HG02885 (cell line): ENCODE measurements at regions not wholly inside any gene's neighbourhood (a gene's known extent, or its start where the extent isn't known, plus 50 kb on each side); places are given as distances from the start of the nearest gene placed in this dataset.
"Not testable (repeated sequence)": the region's sequence is repeated elsewhere in the genome, so short reads cannot be mapped to it uniquely, and the experiment has no call there.

Experiments used
- ATAC-seq: cut with Tn5 transposase; IDR thresholded peaks from one replicate; pipeline ENCODE4 v1.9.1; 2021; ENCODE audit warnings: mild to moderate bottlenecking; ENCODE audit not compliant: unreplicated experiment, poor library complexity

DNA sequence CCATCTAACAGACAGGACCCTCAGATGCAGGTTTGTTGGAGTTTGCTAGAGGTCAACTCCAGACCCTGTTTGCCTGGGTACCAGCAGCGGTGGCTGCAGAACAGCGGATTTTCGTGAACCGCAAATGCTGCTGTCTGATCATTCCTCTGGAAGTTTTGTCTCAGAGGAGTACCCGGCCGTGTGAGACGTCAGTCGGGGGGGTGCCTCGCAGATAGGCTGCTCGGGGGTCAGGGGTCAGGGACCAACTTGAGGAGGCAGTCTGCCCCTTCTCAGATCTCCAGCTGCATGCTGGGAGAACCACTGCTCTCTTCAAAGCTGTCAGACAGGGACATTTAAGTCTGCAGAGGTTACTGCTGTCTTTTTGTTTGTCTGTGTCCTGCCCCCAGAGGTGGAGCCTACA lies 282.9 kb upstream of the PRR16 start:
- ATAC-seq = not testable (repeated sequence)

DNA sequence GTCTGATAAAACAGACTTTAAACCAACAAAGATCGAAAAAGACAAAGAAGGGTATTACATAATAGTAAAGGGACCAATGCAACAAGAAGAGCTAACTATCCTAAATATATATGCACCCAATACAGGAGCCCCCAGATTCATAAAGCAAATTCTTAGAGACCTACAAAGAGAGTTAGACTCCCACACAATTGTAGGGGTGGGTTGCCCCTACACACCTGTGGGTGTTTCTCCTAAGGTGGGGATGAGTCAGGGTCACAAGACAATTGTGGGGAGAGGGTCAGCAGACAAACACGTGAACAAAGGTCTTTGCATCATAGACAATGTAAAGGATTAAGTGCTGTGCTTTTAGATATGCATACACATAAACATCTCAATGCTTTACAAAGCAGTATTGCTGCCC lies 269.4 kb upstream of the PRR16 start:
- not testable (repeated sequence) for ATAC-seq

DNA sequence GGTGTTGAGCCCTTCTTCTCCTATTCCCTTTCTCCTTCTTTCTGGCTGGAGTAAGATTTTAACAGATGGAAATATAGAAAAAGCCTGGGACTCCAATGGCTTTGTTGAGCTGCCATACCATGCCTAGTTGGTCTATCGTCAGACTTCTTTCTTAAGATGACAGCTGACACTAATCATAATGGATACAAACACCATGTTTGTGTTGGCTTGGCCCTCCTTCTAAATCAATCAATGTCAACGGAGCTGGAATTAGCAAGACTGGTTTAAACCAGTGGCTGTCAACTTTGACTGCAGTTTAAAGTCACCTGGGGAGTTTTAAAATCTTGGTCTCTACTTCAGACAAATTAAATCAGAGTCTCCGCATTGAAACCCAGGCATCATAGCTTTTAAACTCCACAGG lies 264.5 kb upstream of the PRR16 start:
- ATAC-seq = no peak

DNA sequence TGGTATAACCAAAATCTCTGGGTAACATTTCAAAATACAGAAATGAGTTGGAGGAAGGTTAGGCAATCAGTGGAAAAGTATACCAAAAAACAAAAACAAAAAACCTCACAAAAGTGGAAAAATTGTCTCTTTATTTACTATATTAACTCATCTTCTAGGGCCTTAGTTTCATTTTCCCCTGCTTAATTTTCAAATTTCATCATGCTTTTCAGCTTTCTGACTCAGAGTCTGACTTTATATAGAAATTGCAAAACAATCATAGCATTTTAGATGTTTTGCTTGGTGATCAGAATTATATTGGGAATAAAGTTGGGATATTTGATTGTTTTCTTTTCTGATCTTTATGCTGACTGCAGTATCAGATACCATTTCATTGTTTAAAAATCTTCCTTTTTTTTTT lies 257.0 kb upstream of the PRR16 start:
- ATAC-seq = no peak

- ATAC-seq = no peak
These were observed 247.1 kb upstream of the PRR16 start for GRCh38 chr5:120217001-120217400.

DNA sequence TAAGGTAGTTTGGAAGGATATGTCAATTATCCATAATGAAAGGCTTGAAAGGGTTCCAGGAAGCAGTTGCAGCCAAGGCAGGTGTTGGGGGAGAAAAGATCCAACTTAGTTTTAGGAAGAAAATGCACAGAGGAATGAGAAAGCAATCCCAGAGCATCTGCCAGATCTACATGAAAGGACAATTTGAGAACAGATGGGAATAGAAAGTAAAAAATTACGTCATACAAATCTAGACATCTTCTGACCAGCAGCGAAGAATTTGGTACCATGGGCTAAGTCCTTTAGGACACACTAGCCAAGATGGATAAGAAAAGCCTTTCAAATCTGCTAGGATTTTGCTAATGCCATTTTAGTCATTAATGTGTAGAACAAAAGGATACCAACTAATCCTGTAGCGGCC lies 244.1 kb upstream of the PRR16 start:
- no peak for ATAC-seq

DNA sequence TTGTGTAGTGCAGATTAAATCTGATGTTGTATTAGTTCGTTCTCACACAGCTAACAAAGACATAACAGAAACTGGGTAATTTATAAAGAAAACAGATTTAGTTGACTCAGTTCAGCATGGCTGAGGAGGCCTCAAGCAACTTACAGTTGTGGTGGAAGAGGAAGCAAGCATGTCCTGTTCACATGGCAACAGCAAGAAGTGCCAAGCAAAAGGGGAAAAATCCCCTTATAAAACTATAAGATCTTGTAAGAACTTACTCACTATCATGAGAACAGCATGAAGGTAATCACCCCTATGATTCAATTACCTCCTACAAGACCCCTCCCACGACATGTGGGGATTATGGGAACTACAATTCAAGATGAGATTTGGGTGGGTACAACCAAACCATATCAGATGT lies 238.6 kb upstream of the PRR16 start:
- no peak for ATAC-seq

DNA sequence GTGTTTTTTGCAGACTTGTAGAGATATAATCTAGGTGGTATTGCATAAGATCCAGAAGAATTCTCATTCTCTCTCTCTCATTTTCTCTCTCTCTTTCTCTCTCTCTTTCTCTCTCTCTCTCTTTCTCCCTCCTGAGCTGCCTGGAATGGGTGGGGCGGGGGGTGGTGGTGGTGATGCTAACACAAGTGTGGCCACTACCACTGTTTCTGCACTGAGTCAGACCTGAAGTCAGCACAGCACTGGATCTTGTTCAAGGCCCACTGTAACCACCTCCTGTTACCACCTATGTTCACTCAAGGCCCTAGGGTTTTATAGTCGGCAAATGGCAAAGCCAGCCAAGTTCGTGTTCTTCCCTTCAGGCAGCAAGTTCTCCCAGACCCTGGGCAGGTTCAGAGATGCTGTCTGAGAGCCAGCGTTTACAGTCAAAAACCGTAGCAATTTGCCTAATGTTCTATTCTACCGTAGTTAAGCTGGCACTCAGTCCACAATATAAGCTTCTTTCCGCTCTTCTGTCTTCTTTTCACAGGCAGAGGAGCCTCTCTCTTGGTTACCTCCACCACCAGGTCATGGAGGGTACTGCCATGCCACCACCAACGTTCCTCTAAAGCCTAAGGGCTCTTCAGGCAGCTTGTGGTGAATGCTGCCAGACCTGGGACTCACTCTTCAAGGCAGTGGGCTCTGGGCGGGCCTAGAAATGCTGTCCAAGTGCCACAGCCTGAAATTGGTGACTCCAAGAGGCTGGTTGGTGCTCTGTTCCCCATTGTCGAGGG lies 235.7 kb upstream of the PRR16 start:
- no peak for ATAC-seq

DNA sequence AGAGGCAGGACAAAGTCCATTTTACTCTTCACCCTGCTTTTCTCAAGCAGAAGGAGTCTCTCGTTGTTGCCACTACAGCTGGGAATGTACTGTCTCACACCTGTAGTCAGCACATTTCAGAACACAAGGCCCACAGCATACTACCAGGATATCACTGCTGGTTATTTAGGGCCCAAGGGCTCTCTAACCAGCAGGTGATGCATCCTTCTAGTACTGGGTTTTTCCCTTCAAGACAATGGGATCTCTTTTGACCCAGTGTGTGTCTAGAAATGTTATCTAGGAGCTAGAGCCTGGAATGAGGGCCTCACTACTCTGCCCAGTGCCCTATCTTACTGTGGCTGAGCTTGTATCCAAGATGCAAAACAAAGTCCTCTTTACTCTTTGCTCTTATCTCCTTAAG lies 235.1 kb upstream of the PRR16 start:
- ATAC-seq = no peak

- ATAC-seq = no peak
These were observed 232.5 kb upstream of the PRR16 start for GRCh38 chr5:120231563-120231962.

DNA sequence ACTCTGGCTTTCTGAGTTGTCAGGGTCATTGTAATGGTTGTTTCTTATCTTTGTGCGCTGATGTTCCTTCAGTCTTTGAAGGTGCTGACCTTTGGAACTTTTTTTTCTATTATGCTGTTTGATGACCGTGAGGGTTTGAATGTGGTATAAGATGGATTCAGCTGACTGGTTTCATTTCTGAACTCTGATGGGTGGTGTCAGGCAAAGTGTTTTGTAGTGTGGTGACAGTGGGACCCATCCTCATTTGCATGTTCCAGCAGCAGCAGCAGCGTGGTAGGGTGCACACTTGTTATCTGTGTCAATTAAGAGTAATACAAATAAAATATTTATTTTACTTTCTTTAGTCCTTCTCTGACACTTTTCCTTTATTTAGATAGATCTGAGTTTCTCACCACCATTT lies 227.7 kb upstream of the PRR16 start:
- peak; percentile 70 for ATAC-seq

GRCh38 chr5:120239086-120239485 lies 225.0 kb upstream of the PRR16 start:
- ATAC-seq = no peak

- ATAC-seq = no peak
These were observed 223.4 kb upstream of the PRR16 start for GRCh38 chr5:120240706-120241105.

- ATAC-seq = no peak
These were observed 222.7 kb upstream of the PRR16 start for GRCh38 chr5:120241400-120241799.

DNA sequence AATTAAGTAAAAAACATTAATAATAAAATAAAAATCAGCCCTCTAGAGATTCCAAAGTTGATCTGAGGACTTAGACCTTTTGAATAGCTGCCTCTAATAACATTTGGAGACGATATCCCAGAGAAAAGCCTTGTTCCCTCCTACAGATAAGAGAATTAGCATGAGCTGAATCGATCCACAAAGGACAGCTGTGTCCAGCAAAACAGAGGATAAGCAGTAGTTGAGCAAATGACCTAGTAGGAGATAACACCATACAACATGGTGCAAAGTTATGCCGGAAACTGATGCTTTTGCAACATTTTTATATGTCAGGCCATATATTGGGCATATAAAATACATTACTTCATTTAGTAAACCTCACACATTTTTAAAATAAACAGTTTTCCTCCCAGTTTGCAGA lies 212.2 kb upstream of the PRR16 start:
- no peak for ATAC-seq

GRCh38 chr5:120252839-120253238 lies 211.3 kb upstream of the PRR16 start:
- no peak for ATAC-seq

- no peak for ATAC-seq
These were observed 209.7 kb upstream of the PRR16 start for GRCh38 chr5:120254385-120254784.

DNA sequence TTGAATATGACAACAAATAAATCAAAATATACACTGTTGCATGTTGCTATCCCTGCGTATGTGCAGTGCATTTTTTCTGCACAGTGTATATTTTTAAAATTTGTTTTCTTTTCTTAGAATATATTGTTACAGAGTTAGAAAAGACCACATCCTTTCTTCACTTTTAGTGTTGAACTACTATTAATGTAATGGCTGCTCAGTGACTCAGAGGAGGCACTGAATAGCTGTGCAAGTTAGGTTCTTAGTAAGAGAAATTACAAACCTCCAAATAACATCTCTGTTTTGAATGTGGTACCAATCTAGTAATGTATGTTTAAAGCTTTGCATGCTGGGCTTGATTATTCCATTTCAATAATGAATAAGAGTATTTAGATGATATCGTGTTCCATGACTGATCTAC lies 208.9 kb upstream of the PRR16 start:
- peak; percentile 45 for ATAC-seq

DNA sequence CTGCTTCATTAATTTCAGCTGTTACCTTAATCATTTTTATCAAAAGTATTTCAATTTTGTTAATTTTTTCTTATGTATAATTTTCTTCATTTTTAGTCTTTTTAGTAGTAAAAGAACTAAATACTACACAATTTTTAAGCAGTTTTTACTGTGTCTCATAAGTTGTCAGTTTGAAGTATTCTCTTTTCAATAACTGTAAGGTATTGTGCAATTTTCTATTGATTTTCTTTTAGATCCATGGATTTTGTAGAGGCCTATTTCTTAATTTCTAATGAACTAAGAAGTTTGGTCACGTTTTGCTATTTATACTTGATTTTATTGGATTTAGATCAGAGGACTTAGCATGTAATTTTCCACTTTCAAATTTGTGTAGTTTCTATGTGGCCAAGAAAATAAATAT lies 207.7 kb upstream of the PRR16 start:
- no peak for ATAC-seq

- no peak for ATAC-seq
These were observed 206.6 kb upstream of the PRR16 start for GRCh38 chr5:120257358-120257971.

DNA sequence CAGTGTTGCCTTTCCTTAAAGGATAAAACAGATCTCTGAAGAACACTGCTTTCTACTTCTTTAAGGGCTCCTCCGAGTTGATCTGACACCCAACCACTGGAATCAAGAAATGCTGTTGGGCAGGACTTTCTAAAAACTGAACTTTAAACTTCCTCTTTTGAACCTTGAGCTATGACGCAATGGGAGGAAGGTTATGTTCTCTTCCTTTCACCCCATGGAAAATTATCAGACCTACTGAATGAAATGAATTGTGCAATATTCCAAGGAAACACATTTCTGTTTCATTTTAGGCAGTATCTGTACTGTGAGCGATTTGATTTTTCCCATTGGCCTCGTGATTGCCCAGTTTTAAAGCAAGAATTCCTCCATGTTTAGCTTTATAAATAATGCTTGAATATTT lies 206.0 kb upstream of the PRR16 start:
- ATAC-seq = peak; percentile 45

DNA sequence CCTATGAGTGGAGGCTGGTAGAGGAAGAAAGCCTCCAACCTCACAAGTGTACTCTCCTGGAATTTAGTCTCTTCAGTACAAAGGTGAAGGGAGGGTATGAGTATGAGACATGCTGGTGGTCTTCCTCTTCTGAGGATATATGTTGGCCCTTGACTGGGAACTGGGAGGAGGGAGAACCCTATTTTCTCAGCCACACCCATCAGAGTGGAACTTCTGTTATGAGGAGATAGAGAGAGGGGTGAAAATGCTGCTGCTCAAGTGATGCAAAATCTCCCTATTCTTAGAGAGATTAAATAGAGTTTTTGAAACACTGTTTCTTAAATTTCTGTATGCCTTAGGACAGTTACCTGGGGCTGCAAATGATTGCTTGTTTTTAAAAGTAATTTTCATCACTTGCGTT lies 203.4 kb upstream of the PRR16 start:
- ATAC-seq = no peak
